ENCODE measurements at regions not wholly inside any gene's neighbourhood (a gene's known extent, or its start where the extent isn't known, plus 50 kb on each side); places are given as distances from the start of the nearest gene placed in this dataset.

- no peaks in the 10 kb centered on the region for H3K36me3 ChIP-seq (ENCODE audit: control insufficient read depth, insufficient read depth, low read length)
- DNase-seq (ENCODE audit: extremely low read depth, insufficient read length) = no peak
- no peaks in the 10 kb centered on the region for H3K27me3 ChIP-seq (replicated peaks; ENCODE audit: control insufficient read depth, insufficient read depth, low read length)
- H3K4me3 ChIP-seq (replicated peaks; ENCODE audit: low read depth, low read length) = no peak overlapping the region
- TF ChIP-seq CTCF (IDR thresholded peaks at IDR 0.05; ENCODE audit: insufficient read depth, low read length, poor library complexity, severe bottlenecking) = no peak
These were observed 459.4 kb upstream of the ROBO1 start for GRCh38 chr3:80227216-80227615.

- Histone ChIP-seq H3K36me3 (ENCODE audit: control insufficient read depth, insufficient read depth, low read length) (no peaks in the 10 kb centered on the region), H3K4me3 (replicated peaks; ENCODE audit: low read depth, low read length) (no peak overlapping the region), H3K27me3 (replicated peaks; ENCODE audit: control insufficient read depth, insufficient read depth, low read length) (no peaks in the 10 kb centered on the region)
- no peak for TF ChIP-seq CTCF (IDR thresholded peaks at IDR 0.05; ENCODE audit: insufficient read depth, low read length, poor library complexity, severe bottlenecking)
- no peak for DNase-seq (ENCODE audit: extremely low read depth, insufficient read length)
These were observed 447.4 kb upstream of the ROBO1 start for GRCh38 chr3:80215191-80215590.

GRCh38 chr3:80213086-80213485 lies 445.3 kb upstream of the ROBO1 start:
- no peaks in the 10 kb centered on the region for H3K27me3 ChIP-seq (replicated peaks; ENCODE audit: control insufficient read depth, insufficient read depth, low read length)
- H3K36me3 ChIP-seq (ENCODE audit: control insufficient read depth, insufficient read depth, low read length) = no peaks in the 10 kb centered on the region
- TF ChIP-seq CTCF (IDR thresholded peaks at IDR 0.05; ENCODE audit: insufficient read depth, low read length, poor library complexity, severe bottlenecking) = no peak
- no peak overlapping the region for H3K4me3 ChIP-seq (replicated peaks; ENCODE audit: low read depth, low read length)
- DNase-seq (ENCODE audit: extremely low read depth, insufficient read length) = no peak

- Histone ChIP-seq H3K4me3 (replicated peaks; ENCODE audit: low read depth, low read length) (no peak overlapping the region), H3K27me3 (replicated peaks; ENCODE audit: control insufficient read depth, insufficient read depth, low read length) (no peaks in the 10 kb centered on the region), H3K36me3 (ENCODE audit: control insufficient read depth, insufficient read depth, low read length) (no peaks in the 10 kb centered on the region)
- no peak for DNase-seq (ENCODE audit: extremely low read depth, insufficient read length)
- no peak for TF ChIP-seq CTCF (IDR thresholded peaks at IDR 0.05; ENCODE audit: insufficient read depth, low read length, poor library complexity, severe bottlenecking)
These were observed 425.1 kb upstream of the ROBO1 start for GRCh38 chr3:80192936-80193335.

- TF ChIP-seq CTCF (IDR thresholded peaks at IDR 0.05; ENCODE audit: insufficient read depth, low read length, poor library complexity, severe bottlenecking) = no peak
- no peaks in the 10 kb centered on the region for H3K36me3 ChIP-seq (ENCODE audit: control insufficient read depth, insufficient read depth, low read length)
- DNase-seq (ENCODE audit: extremely low read depth, insufficient read length) = no peak
- H3K27me3 ChIP-seq (replicated peaks; ENCODE audit: control insufficient read depth, insufficient read depth, low read length) = no peaks in the 10 kb centered on the region
- no peak overlapping the region for H3K4me3 ChIP-seq (replicated peaks; ENCODE audit: low read depth, low read length)
These were observed 422.3 kb upstream of the ROBO1 start for GRCh38 chr3:80190051-80190450.

GRCh38 chr3:80187981-80188380 lies 420.2 kb upstream of the ROBO1 start:
- no peak for TF ChIP-seq CTCF (IDR thresholded peaks at IDR 0.05; ENCODE audit: insufficient read depth, low read length, poor library complexity, severe bottlenecking)
- Histone ChIP-seq H3K36me3 (ENCODE audit: control insufficient read depth, insufficient read depth, low read length) (no peaks in the 10 kb centered on the region), H3K4me3 (replicated peaks; ENCODE audit: low read depth, low read length) (no peak overlapping the region), H3K27me3 (replicated peaks; ENCODE audit: control insufficient read depth, insufficient read depth, low read length) (no peaks in the 10 kb centered on the region)
- no peak for DNase-seq (ENCODE audit: extremely low read depth, insufficient read length)

Measured in GM06990 (cell line).